Dermis blood vessel endothelial cell (primary cell): ENCODE measurements at regions not wholly inside any gene's neighbourhood (a gene's known extent, or its start where the extent isn't known, plus 50 kb on each side); places are given as distances from the start of the nearest gene placed in this dataset.
"Not testable (repeated sequence)": the region's sequence is repeated elsewhere in the genome, so short reads cannot be mapped to it uniquely, and the experiment has no call there.

ENCODE experiments used
- DNase-seq: peaks from one replicate; pipeline ENCODE4 v3.0.0; 2010

DNA sequence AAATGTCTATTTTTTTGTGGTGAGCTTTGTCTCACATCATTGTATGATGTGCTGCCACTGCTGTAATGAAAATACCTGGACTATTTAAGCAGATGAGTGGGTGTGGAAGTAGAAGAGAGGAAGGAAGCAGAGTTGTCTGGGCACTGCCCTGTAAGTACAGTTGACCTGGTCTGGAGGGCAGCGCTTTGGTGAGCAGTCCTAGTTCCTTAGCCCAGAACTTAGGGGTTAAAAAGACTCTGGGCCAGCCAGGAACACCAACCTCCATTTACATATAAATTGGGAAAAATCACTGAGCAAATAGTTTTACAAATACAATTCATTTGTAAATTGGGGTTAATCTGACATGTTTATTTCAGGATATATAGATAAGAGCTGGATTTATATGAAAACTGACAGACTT is 347.1 kb upstream of the FAT1 start:
- DNase-seq, result no peak

- DNase-seq, result no peak
Observed at GRCh38 chr4:187071946-187072600, 348.4 kb upstream of the FAT1 start.

- no peak for DNase-seq
Observed at GRCh38 chr4:187073820-187074219, 350.2 kb upstream of the FAT1 start.

DNA sequence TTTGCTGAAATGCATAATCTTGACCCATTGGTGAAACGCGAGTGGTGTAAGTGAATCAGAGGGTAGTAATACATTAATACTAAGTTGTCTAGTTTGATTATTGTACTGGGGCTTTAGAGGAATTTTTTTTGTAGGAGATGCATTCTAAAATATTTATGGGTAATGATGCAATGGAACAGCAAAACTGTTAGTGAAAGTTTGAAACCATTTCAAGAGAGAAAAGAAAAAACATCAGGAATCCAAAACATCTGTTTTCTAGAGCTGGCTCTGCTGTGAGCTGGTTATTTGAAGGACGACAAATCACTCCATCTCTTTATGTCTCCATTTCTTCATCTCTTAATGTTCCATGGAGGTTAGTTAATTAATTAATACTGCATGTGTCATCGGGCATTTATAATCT is 351.9 kb upstream of the FAT1 start:
- no peak for DNase-seq

DNA sequence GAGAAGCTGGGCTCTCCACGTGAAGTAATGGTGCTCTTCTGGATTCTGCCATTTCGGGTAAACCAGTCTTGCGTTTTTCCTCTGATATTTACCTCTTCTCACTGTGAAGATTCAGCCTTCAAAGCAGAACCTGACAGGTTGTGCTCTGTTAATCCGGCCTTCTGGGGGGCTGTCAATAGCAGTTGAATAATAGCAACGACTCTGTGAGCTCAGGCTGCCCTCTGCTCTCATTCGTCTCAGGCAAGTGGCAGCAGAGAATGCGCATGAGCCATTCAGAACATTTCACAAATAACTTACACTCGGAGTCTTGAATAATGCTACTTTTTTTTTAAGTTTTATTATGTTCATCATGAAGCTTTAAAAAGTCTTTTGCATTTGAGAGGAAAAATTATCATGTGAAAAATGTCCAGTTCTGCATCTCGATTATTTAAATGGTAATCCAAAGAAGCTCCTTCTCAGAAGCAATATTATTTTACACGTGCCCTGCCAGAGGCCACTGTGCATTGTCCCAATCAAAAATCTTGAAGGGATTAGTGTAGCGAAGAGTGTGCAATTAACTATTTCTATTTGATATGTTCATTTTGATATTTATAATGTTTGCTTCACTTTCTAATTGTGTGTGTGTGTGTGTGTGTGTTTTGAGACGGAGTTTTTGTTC is 354.2 kb upstream of the FAT1 start:
- DNase-seq, result no peak

GRCh38 chr4:187084701-187085100 is 361.0 kb upstream of the FAT1 start:
- DNase-seq, result no peak

- no peak for DNase-seq
Observed at GRCh38 chr4:187085339-187085738, 361.7 kb upstream of the FAT1 start.

DNA sequence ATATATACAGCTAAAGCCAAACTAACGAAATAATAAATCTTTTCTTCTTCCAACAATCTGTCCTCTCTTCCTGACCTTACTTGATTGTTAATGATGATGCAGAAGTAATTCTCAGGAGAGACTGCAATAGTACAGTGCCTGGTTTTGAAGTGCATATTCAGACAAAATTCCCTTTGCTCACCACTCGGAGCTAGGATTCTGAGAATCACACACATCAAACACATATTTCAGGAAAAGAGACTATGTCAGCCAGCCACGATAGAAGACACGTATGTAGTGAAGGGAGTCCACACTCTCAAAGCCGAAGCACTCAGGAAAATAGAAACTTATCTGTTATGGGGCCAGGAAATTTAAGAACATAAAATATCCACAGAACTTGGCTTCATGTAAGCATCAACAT is 362.5 kb upstream of the FAT1 start:
- no peak for DNase-seq

- no peak for DNase-seq
Observed at GRCh38 chr4:187088070-187088799, 364.6 kb upstream of the FAT1 start.

GRCh38 chr4:187090401-187090800 is 366.7 kb upstream of the FAT1 start:
- no peak for DNase-seq

DNA sequence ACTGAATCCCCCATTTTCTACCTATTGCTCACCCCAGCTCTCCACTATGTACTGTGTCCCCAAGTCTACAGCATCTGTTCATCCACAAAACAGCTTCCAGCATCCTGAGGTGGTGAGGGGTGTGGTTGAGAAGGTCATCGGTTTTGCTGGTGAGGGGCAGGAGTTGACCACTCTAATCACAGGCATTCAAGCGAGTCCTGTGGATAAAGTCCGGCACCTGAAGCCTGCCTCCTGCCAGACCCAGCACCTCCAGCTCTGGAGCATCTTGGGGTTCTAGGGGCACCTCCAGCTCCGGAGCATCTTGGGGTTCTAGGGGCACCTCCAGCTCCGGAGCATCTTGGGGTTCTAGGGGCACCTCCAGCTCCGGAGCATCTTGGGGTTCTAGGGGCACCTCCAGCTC is 367.2 kb upstream of the FAT1 start:
- DNase-seq, result not testable (repeated sequence)

DNA sequence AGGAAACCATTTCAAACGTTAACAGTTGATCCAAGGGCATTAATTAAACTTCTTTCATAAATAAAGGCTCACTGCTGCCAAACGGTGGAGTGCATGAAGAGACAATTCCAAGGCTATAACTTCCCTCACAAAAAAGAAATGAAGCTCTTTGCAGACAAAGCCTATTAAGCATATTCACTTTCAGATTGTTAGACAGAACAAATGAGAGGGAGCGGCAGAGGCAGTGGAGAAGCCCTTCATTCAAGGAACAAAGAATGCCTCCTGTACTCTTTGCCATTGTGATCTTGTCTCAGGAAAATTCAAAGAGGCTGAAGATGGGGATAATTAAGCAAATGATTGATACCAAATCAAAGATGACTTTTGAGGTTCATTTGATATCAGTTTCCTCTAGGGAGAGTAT is 370.5 kb upstream of the FAT1 start:
- no peak for DNase-seq

GRCh38 chr4:187098429-187098828 is 374.8 kb upstream of the FAT1 start:
- DNase-seq, result no peak

GRCh38 chr4:187103351-187103750 is 379.7 kb upstream of the FAT1 start:
- no peak for DNase-seq

DNA sequence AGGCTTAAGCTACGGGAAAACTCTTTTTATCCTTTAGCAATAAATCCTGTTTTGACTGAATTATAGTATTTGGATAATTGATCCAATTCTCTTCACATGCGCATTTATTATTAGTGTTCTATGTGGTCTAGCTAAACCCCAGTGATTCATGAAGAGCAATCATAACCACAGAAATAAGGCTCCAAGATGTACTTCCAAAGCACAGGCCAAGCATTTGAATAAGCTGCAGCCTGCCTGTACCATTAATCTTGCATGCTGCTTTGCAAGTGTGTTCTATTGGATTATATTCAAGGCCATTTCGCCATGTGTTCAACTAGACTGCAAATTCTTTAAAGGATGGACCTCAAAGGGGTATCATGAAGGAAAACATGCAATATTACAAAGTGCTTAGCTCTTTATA is 385.2 kb upstream of the FAT1 start:
- DNase-seq, result no peak

GRCh38 chr4:187109636-187110035 is 386.0 kb upstream of the FAT1 start:
- DNase-seq, result no peak

- no peak for DNase-seq
Observed at GRCh38 chr4:187118166-187118565, 394.5 kb upstream of the FAT1 start.

DNA sequence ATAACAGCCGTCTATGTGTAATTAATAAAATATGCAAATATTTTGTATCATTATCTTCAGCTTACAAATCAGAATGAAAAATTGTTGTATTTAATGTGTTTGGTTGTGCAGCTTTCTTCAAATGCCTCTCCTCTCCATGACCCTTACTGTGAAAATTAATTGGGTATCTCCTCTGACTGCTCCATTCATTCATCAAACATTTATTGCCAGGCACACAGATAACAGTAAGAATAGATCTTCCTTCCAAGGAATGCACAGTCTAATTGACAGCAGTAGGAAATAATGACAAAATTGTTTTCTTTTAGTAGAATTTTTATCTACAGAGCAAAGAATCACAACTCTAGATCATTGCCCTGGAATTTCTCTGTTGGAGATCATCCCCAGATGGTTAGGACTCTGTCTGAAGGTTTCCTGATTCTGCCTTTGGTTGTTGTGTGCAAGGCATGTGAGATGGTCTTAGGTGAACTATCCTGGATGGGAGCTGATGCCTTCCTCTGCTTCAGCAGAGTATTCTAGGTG is 395.0 kb upstream of the FAT1 start:
- no peak for DNase-seq

DNA sequence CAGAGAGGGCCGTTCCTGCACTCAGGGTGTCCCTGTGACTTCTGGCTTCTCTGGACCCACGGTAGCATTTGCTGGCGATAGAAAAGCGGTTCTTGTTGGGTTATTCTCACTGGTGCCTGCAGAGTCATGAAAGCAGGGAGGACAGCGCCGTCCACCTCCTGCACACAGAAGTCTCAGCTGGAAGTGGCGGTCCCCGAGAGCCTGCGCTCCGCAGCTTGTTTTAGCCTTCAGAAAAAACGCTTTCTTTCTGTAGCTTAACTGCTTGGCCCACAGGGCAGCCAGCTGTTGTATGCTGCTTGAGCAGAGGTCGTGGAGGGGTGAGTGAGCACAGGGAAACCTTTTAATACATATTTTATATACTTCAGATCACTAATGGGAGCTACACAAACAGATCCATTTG is 400.7 kb upstream of the FAT1 start:
- DNase-seq, result no peak

- DNase-seq, result no peak
Observed at GRCh38 chr4:187125062-187125461, 401.4 kb upstream of the FAT1 start.

DNA sequence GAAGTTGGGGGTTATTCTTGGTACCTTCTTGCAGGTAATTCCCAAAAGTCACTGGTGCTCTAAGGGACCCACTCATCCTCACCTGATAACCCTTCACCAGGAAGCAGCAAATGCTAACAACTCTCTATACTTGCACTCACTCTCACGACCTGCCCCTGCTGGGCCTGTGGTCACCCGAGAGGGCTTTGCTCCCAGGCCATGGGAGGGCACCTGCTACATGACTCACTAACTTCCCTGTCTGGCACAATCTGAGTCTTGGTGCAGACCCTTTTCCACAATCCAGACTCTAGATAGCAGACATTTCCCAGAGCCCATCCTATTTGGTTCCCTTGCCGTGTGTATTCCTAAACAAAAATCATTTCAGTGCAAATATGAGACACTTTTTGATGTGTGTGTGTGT is 403.8 kb upstream of the FAT1 start:
- DNase-seq, result no peak

DNA sequence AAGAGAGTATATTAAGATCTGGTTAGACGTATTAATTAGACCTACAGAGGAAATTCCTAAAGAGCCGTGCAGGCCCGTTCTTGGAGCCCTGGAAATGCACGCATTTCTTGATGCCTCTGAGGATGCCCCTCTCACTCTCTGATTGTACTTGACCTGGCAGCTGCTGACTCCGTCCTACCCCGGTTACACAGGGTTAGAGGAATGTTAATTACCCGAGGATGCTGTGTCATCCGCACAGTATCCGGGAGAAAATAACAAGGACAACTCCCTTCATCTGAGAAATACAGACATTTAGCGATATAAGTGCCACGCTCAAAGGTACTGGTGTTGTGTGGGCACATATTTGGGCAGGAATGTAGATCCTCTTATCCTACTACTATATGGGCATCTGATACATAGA is 404.6 kb upstream of the FAT1 start:
- DNase-seq, result no peak

- DNase-seq, result no peak
Observed at GRCh38 chr4:187128976-187129375, 405.3 kb upstream of the FAT1 start.

DNA sequence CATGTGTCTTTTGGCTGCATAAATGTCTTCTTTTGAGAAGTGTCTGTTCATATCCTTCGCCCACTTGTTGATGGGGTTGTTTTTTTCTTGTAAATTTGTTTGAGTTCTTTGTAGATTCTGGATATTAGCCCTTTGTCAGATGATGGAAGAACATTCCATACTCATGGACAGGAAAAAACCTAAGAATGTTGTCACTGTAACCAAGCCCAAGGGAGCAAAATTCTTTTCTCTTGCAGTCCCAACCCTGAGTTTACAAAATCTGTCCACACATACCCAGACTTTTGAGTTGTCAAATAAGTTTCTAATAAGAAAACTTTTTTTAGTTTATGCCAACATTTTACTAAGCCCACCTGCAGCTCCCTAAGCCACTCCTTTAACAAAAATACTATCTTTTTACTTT is 408.2 kb upstream of the FAT1 start:
- DNase-seq, result not testable (repeated sequence)
